ENCODE measurements at regions not wholly inside any gene's neighbourhood (a gene's known extent, or its start where the extent isn't known, plus 50 kb on each side); places are given as distances from the start of the nearest gene placed in this dataset.
"Not testable (repeated sequence)": the region's sequence is repeated elsewhere in the genome, so short reads cannot be mapped to it uniquely, and the experiment has no call there.

DNA sequence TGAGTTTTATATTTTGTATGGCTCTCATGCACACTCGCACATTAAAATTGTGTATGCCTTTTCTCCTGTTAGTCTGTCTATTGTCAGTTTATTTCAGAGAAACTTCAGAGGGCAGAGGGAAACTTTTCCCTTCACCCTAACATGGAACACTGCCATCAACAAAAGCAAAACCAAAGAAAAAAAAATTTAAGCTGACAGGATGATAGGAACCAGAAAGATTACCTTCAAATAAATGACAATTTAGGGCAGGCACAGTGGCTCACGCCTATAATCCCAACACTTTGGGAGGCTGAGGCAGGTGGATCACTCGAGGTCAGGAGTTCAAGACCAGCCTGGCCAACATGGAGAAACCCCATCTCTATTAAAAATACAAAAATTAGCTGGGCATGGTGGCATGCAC is 268.3 kb downstream of the TLE1 start:
- not testable (repeated sequence) for TF ChIP-seq CTCF (IDR thresholded peaks at IDR 0.05; ENCODE audit: low read length); EZH2 (optimal IDR thresholded peaks at IDR 0.05; ENCODE audit: low read depth, low read length)
